Stimulated activated CD8-positive, alpha-beta memory T cell treated with anti-CD3 and anti-CD28 coated beads, Interleukin-15, amount 100 ng/mL, for 48 hours (primary cell): ENCODE measurements at regions not wholly inside any gene's neighbourhood (a gene's known extent, or its start where the extent isn't known, plus 50 kb on each side); places are given as distances from the start of the nearest gene placed in this dataset.
"Not testable (repeated sequence)": the region's sequence is repeated elsewhere in the genome, so short reads cannot be mapped to it uniquely, and the experiment has no call there.

ENCODE experiments used
- DNase-seq, 2 donors: peaks; one replicate each; pipeline ENCODE4 v3.0.0-alpha.2; 2020; ENCODE audit warnings: low read depth in 2 of 2

- DNase-seq: no peak
These were observed 75.3 kb downstream of the TMEM167A start for GRCh38 chr5:83001796-83002381.

- no peak for DNase-seq
These were observed 76.3 kb downstream of the TMEM167A start for GRCh38 chr5:83000922-83001321.

DNA sequence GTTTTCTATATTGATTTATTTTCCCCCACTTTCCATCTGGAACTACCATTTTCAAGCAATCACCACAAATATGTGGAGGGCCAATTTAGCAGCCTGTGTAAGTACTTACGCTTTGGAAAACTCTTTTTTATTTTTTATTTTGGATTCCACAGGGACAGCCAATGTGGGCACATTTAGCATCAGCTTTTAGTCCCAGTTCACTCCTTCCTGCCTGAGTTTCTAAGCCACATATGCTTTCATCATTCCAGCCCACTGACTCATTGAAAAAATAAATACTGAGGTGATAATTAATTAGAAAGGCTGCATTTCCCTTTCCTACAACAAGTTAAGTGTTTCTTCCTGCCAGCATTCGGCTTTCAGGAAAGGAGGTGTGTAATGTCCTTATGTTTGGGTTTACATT lies 76.8 kb downstream of the TMEM167A start:
- DNase-seq: no peak

GRCh38 chr5:82993416-82993815 lies 83.8 kb downstream of the TMEM167A start:
- no peak for DNase-seq

DNA sequence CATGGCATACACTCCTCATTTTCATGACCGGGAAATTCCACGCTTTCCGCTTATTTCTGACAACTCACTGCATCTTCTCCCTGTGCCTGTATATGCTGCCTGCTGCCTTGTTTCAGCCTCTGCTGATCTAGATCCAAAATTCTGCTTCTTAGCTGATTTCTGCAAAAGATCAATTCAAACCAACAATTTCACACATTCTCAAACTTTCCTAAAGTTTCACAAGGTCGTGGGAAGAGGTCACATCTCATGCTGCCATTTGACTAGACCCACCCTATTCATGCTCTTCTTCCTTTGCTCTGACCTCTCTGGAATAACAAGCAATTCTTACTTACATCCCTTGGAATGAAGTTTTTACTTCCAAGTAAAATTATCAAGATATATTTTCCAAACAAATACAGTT lies 84.5 kb downstream of the TMEM167A start:
- DNase-seq: no peak

- DNase-seq: no peak
These were observed 85.4 kb downstream of the TMEM167A start for GRCh38 chr5:82991678-82992323.

GRCh38 chr5:82991059-82991458 lies 86.1 kb downstream of the TMEM167A start:
- no peak for DNase-seq

DNA sequence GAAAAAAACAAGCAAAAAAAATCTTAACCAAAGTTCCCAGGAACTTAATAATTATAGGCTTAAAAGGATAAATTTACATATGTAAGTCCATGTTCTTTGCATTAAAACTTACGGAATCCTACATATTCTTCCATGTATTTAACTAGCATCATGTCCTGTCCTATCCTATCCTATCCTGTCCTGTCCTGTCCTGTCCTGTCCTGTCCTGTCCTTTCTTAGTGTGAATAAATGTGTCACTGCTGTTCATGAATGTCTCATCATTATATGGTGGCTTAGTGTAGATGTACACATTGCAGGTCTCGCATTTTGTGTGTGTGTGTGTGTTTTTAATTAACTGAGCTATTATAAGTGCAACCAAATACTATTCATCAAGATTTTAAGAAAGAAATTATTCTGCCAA lies 90.0 kb downstream of the TMEM167A start:
- DNase-seq: no peak

GRCh38 chr5:82986404-82986803 lies 90.8 kb downstream of the TMEM167A start:
- DNase-seq: no peak

DNA sequence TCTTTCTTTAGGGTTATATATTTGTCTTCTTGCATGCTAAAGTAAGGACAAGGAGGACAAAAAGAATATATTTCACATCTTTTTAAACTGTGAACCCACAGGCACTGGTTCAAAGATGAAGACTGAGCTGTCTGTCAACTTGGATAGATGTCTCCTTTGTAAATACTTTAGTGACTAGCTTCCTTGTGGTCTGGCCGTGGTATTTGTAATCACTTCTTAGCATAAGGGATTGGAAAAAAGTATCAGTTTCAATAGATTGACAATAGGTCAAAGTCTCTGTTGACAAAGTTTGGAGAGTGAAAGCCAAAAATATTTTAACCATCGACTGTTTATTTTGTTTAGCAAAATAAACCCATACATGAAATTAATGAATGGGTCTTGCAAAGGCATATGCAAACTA lies 91.4 kb downstream of the TMEM167A start:
- no peak for DNase-seq

DNA sequence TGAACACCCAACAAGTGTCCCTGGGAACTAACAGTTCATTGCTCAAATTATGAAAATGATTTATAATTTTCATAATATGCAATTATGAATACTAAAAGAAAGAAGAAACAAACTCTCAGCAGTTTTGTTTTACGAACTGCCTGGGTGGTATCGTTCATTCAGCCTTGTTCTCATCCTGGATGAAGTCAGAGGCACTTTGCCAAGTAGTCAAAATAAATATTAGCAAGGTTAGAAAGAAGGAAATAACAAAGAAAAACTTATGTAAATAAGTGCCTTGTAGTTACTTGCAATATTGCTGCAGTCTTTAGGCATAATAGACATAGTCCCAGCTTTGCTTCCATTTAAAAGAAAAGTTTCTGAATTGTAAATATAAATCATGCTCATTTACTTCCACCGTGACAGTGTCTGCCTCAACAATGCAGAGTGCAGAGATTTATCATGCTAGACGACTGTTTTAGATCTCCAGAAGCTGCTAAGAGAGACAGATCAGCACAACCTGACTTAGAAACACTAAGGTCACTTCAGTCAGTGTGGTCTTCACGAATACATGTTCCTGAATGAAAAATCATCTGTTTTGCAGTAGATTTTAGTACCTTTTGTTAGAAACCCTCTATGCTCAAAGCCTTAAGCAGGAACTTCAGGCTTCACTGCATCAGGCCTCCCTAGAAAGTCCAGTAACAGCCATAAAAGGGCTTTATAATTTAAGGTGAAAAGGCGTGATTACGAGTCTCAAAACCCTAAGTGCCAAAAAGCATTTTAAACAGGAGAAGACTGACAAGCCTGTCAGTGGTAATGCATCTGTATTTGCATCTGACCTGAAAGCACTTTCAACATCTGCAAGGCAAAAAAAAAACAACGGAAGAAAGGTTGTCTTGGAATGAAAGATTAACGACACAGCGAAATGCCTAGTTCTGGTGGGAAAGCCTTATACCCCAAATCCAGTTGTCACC lies 92.1 kb downstream of the TMEM167A start:
- DNase-seq: no peak

DNA sequence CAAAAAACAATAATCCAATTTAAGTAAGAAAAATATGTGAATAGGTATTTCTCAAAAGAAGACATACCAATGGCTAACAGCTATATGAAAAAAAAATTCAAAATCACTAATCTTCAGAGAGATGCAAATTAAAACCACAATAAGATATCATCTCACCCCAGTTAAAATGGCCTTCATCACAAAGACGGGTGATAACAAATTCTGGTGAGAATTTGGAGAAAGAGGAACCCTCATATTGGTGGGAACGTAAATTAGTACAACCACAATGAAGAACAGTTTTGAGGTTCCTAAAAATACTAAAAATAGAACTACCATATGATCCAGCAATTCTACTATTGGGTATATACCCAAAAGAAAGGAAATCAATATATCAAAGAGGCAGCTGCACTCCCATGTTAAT lies 94.3 kb downstream of the TMEM167A start:
- no peak for DNase-seq

DNA sequence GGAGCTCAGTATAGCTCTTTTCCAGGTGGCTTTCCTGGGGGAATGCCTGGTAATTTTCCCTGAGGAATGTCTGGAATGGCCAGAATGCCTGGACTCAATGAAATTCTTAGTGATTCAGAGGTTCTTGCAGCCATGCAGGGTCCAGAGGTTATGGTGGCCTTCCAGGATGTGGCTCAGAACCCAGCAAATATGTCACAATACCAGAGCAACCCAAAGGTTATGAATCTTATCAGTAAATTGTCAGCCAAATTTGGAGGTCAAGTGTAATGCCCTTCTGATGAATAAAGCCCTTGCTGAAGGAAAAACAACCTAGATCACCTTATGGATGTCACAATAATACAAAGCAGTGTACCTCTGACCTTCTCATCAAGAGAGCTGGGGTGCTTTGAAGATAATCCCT lies 100.3 kb downstream of the TMEM167A start:
- not testable (repeated sequence) for DNase-seq

- no peak for DNase-seq
These were observed 101.4 kb downstream of the TMEM167A start for GRCh38 chr5:82975812-82976211.

- DNase-seq: no peak
These were observed 101.8 kb downstream of the TMEM167A start for GRCh38 chr5:82975396-82975795.

DNA sequence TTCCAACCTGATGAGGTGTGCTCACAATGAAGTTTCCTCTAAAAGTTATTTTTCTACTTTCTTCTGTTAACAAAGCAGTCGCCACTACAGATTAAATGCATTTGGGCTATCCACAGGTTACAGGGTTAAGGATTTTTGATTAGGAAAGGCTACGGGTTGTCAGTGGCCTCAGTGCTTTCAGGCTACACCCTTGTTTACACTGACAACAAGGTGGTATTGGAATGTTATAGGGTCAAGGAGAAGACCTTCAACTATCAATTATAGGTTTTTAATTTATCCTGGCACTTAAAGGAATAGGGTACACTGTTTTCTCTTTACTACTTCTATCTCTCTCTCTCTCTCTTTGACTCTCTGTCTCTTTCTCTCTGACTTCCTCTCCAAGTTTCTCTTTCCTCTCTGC lies 102.8 kb downstream of the TMEM167A start:
- not testable (repeated sequence) for DNase-seq

- no peak for DNase-seq
These were observed 105.3 kb downstream of the TMEM167A start for GRCh38 chr5:82971901-82972300.

GRCh38 chr5:82971034-82971806 lies 106.0 kb downstream of the TMEM167A start:
- DNase-seq: not testable (repeated sequence)

DNA sequence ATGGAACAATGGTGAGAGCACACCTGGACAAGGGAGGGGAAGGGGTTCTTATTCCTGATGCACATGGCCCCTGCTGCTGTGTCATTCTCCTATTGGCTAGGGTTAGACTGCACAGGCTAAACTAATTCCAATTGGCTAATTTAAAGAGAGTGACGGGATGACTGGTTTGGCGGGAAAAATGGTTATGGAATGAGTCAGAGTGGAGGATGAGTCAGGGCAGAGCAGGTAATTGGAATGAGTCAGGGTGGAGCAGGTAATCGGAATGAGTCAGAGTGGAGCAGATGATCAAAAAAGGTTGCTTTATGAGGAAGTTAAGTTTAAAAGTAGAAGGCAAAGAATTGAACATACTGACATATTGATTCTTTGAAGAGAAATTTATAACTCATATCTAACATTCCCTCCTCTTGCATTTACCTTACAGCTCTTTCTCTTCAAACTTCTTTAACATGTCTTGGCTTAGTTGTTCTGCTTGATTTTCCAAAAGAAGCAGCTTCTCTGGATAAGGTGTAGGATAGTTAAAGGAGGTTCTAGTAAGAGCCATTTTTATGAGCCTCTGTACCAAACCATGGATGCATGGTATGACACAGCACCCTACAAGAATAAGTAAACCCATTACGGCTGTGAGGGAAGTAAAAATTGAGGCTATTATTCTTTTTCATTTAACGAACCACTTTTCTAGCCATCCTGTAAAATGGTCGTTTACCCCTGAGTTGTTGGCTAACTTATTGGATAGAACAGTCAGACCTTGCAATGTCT lies 107.8 kb downstream of the TMEM167A start:
- peak; percentile 4 to 6 for DNase-seq

- DNase-seq: no peak
These were observed 110.1 kb downstream of the TMEM167A start for GRCh38 chr5:82967072-82967471.

- no peak for DNase-seq
These were observed 117.7 kb downstream of the TMEM167A start for GRCh38 chr5:82959466-82959865.
